ENCODE measurements at regions not wholly inside any gene's neighbourhood (a gene's known extent, or its start where the extent isn't known, plus 50 kb on each side); places are given as distances from the start of the nearest gene placed in this dataset.

DNA sequence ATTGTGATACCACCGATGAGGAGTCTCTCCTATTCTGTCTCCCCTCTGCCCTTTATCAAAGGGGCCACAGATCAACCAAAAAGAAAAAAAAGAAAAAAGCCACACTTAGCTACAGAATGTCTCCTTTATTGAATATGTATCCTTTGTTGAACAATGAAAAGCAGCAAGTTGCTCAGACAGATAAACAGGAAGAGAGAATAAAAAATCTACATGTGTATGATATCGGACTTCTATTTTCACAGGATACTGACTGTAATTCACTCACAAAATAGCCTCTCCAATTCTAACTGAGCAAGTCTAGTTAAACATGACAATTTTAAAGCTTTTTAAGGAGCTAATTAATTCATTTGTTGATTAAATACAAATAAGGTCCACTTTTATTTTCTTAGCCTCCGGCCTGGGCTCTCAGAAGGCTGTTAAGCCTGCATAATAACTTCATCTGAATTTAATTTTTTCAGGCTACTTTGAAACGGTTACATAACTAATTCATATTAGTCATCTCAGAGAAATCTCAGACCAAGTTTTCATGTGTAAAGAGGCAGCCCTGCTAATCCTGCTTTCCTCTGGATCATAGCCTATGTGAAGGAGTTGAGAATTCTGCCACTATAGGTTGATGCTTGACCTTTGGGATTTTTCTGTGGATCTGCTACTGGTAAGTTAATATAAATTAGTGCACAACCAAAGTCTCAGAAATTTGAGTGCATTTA is 304.1 kb upstream of the NR5A2 start:
- no TSS peak for BruUV-seq (replicated peaks)

More for the DNA sequence above, 304.1 kb upstream of the NR5A2 start:
- in situ Hi-C loops (cut with HindIII; ENCODE audit: extremely low pct_ligation_motif_present, low pct_unique_long_range_greater_than_20kb) (no loop called here), intact Hi-C loops (cut with micrococcal nuclease; ENCODE audit: unreplicated experiment) (no loop called here)
- Histone ChIP-seq H4K20me1 (ENCODE audit: insufficient read depth, low read length) (no peaks in the 10 kb centered on the region), H3K27ac (ENCODE audit: extremely low read length, insufficient read depth, low read length) (no peak overlapping the region), H3K4me1 (ENCODE audit: insufficient read depth, low read length) (no peaks in the 10 kb centered on the region), H3K4me2 (ENCODE audit: low read depth, low read length) (no peak overlapping the region), H3K79me2 (ENCODE audit: insufficient read depth, low read length) (no peaks in the 10 kb centered on the region), H3K9me3 (ENCODE audit: low read length) (no peaks in the 10 kb centered on the region), H3K36me3 (replicated peaks in 1 of 2; ENCODE audit: control insufficient read depth in 1 of 2, insufficient read depth in 2 of 2, low read length in 2 of 2) (no peaks in the 10 kb centered on the region), H3K27me3 (ENCODE audit: control insufficient read depth in 1 of 2, insufficient read depth in 2 of 2, low read length in 2 of 2) (no peaks in the 10 kb centered on the region), H2AFZ (ENCODE audit: low read length) (no peak overlapping the region), H3K4me3 (replicated peaks in 1 of 3; ENCODE audit: insufficient read depth in 1 of 3, low read depth in 2 of 3, low read length in 3 of 3) (no peak overlapping the region), H3K9ac (ENCODE audit: insufficient read depth, low read depth, low read length) (no peak overlapping the region)
- TF ChIP-seq, protein P1, sequence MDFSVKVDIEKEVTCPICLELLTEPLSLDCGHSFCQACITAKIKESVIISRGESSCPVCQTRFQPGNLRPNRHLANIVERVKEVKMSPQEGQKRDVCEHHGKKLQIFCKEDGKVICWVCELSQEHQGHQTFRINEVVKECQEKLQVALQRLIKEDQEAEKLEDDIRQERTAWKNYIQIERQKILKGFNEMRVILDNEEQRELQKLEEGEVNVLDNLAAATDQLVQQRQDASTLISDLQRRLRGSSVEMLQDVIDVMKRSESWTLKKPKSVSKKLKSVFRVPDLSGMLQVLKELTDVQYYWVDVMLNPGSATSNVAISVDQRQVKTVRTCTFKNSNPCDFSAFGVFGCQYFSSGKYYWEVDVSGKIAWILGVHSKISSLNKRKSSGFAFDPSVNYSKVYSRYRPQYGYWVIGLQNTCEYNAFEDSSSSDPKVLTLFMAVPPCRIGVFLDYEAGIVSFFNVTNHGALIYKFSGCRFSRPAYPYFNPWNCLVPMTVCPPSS (IDR thresholded peaks at IDR 0.05) = no peak
- TF ChIP-seq ZNF280B (CRISPR knock-in tag; IDR thresholded peaks at IDR 0.05; ENCODE audit: borderline replicate concordance) (no peak), ZBTB42 (CRISPR knock-in tag; IDR thresholded peaks at IDR 0.05) (no peak), SSRP1 (CRISPR knock-in tag; IDR thresholded peaks at IDR 0.05) (no peak), ZMAT3 (CRISPR knock-in tag; conservative IDR thresholded peaks at IDR 0.05) (no peak), SAP130 (CRISPR knock-in tag; IDR thresholded peaks at IDR 0.05; ENCODE audit: low read depth) (no peak), SALL1 (CRISPR knock-in tag; IDR thresholded peaks at IDR 0.05) (no peak), HOXD1 (CRISPR knock-in tag; IDR thresholded peaks at IDR 0.05) (no peak), POLR2A (IDR thresholded peaks at IDR 0.05; ENCODE audit: insufficient read depth in 1 of 2, low read depth in 2 of 2, low read length in 2 of 2) (no peak)
- TF ChIP-seq, protein P2, sequence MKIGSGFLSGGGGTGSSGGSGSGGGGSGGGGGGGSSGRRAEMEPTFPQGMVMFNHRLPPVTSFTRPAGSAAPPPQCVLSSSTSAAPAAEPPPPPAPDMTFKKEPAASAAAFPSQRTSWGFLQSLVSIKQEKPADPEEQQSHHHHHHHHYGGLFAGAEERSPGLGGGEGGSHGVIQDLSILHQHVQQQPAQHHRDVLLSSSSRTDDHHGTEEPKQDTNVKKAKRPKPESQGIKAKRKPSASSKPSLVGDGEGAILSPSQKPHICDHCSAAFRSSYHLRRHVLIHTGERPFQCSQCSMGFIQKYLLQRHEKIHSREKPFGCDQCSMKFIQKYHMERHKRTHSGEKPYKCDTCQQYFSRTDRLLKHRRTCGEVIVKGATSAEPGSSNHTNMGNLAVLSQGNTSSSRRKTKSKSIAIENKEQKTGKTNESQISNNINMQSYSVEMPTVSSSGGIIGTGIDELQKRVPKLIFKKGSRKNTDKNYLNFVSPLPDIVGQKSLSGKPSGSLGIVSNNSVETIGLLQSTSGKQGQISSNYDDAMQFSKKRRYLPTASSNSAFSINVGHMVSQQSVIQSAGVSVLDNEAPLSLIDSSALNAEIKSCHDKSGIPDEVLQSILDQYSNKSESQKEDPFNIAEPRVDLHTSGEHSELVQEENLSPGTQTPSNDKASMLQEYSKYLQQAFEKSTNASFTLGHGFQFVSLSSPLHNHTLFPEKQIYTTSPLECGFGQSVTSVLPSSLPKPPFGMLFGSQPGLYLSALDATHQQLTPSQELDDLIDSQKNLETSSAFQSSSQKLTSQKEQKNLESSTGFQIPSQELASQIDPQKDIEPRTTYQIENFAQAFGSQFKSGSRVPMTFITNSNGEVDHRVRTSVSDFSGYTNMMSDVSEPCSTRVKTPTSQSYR (CRISPR knock-in tag; IDR thresholded peaks at IDR 0.05; ENCODE audit: borderline replicate concordance) = no peak
- FAIRE-seq = no peak
- no peak for DNase-seq (ENCODE audit: low spot score)
- POLR2A ChIA-PET = no interaction called here
- WGBS (ENCODE audit: low lambda C conversion rate) = 31% methylated on average over 4 of the region's 4 CpGs
- no peak for ATAC-seq
- CTCF ChIA-PET (ENCODE audit: low intra/inter-chr PET ratio, low total read pairs) = no interaction called here
